HG02798 (cell line): ENCODE measurements at regions not wholly inside any gene's neighbourhood (a gene's known extent, or its start where the extent isn't known, plus 50 kb on each side); places are given as distances from the start of the nearest gene placed in this dataset.

Experiments used
- ATAC-seq: cut with Tn5 transposase; IDR thresholded peaks from one replicate; pipeline ENCODE4 v1.9.1; 2021; ENCODE audit warnings: mild to moderate bottlenecking; ENCODE audit not compliant: unreplicated experiment, poor library complexity

GRCh38 chr3:25239042-25239441 lies 189.0 kb upstream of the RARB start:
- no peak for ATAC-seq

- ATAC-seq: no peak
Observed at GRCh38 chr3:25246913-25247312, 181.2 kb upstream of the RARB start.

GRCh38 chr3:25252291-25252690 lies 175.8 kb upstream of the RARB start:
- no peak for ATAC-seq

- no peak for ATAC-seq
Observed at GRCh38 chr3:25257026-25257425, 171.0 kb upstream of the RARB start.

- ATAC-seq: no peak
Observed at GRCh38 chr3:25259871-25260270, 168.2 kb upstream of the RARB start.

- no peak for ATAC-seq
Observed at GRCh38 chr3:25262322-25262721, 165.7 kb upstream of the RARB start.

GRCh38 chr3:25265284-25265683 lies 162.8 kb upstream of the RARB start:
- no peak for ATAC-seq

GRCh38 chr3:25266677-25267076 lies 161.4 kb upstream of the RARB start:
- no peak for ATAC-seq

GRCh38 chr3:25272090-25272489 lies 156.0 kb upstream of the RARB start:
- ATAC-seq: no peak

- no peak for ATAC-seq
Observed at GRCh38 chr3:25273582-25274171, 154.4 kb upstream of the RARB start.

GRCh38 chr3:25277503-25277902 lies 150.6 kb upstream of the RARB start:
- ATAC-seq: no peak

- ATAC-seq: no peak
Observed at GRCh38 chr3:25281041-25281731, 146.9 kb upstream of the RARB start.

- ATAC-seq: no peak
Observed at GRCh38 chr3:25281732-25282126, 146.3 kb upstream of the RARB start.

GRCh38 chr3:25283613-25284012 lies 144.4 kb upstream of the RARB start:
- ATAC-seq: no peak

GRCh38 chr3:25284249-25284648 lies 143.8 kb upstream of the RARB start:
- no peak for ATAC-seq

GRCh38 chr3:25287291-25287884 lies 140.7 kb upstream of the RARB start:
- ATAC-seq: no peak

- ATAC-seq: no peak
Observed at GRCh38 chr3:25288413-25288812, 139.7 kb upstream of the RARB start.

GRCh38 chr3:25289156-25289555 lies 138.9 kb upstream of the RARB start:
- ATAC-seq: no peak

- ATAC-seq: no peak
Observed at GRCh38 chr3:25289663-25290062, 138.4 kb upstream of the RARB start.

GRCh38 chr3:25291481-25291905 lies 136.6 kb upstream of the RARB start:
- ATAC-seq: no peak

- ATAC-seq: no peak
Observed at GRCh38 chr3:25292036-25292435, 136.0 kb upstream of the RARB start.

- ATAC-seq: no peak
Observed at GRCh38 chr3:25292595-25292994, 135.5 kb upstream of the RARB start.
